Glomerular endothelial cell (primary cell): ENCODE measurements at regions not wholly inside any gene's neighbourhood (a gene's known extent, or its start where the extent isn't known, plus 50 kb on each side); places are given as distances from the start of the nearest gene placed in this dataset.

Source experiments
- DNase-seq: peaks from one replicate; pipeline ENCODE4 v3.0.0-alpha.2; 2011; ENCODE audit warnings: low read depth, low spot score; ENCODE audit errors: extremely low read depth

GRCh38 chr5:1707467-1707866 is 92.2 kb downstream of the MRPL36 start:
- DNase-seq: no peak

DNA sequence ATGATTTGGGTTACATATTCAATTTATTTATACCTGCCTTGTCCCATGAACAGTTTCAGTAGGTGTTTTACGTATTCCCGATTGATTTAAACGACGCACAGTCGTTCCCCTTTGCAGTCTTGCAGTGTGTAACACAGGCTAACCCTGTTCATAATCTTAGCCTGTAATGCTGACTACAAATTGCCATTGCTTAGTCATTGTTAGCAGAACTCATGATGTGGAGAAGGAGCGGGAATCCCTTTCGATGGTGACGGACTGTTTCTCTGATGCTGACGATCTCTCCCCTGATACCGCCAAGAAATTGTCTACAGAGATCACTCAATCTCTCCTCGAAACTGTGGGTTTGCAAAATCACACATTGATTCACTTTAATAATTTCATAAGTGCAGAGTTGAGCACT is 93.2 kb downstream of the MRPL36 start:
- no peak for DNase-seq

GRCh38 chr5:1706021-1706420 is 93.6 kb downstream of the MRPL36 start:
- no peak for DNase-seq

- DNase-seq: no peak
Observed at GRCh38 chr5:1704676-1705075, 95.0 kb downstream of the MRPL36 start.

DNA sequence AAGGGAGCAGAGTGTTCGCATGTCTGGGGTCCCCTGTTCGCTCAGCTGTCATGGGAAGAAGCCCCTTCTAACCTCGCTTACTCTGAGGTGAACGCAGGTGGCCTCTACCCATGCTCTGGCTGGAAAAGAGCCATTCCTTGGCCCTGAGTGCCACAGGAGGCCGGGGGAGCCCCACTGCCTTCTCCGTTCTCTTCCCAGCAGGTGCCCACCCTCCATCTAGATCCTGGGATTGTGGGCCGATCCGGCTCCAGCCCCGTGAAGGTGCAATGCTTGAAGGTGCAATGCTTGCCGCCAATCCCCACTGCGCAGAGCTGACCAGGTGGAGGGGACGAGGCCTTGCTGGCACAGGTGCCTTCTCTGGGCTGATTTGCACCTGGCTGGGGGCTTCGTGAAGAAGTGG is 95.4 kb downstream of the MRPL36 start:
- no peak for DNase-seq

- DNase-seq: no peak
Observed at GRCh38 chr5:1703352-1704050, 96.1 kb downstream of the MRPL36 start.

DNA sequence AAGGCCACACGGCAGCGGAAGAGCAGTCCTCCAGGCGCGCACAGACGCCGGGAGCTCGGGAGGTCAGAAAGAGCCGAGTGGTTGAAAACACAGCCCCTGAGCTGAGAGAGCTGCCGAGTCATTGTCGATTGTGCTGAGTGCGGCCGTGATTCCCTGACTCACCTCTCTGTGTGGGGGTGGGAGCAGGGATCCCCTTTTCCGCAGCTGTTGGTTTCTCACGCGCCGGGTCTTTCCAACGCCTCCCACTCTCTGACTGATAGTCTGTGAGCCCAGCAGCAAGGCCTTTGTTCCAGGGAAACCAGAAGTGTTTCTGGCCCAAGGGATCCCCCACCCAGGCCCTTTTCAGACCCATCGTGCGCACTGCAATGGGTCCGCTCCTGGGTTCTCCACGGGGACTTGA is 97.3 kb downstream of the MRPL36 start:
- DNase-seq: no peak

DNA sequence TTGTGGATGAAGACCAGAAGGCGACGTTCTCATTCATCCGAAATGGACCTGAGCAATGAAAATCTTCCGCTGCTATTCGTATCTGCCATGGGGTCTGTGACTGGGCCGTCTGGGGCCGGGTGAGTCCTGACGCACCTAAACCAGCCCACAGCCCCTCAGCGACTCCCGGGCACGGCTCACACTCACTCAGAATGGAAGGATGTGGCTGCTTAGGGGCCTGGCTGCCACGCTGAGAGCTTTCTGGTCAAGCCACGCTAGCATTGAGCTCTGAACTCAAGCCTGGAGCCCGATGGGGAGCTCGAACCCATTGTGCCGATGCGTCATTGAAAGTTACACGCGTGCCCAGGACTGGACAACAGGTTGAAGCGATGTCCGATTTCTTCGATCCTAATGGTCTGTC is 97.8 kb downstream of the MRPL36 start:
- DNase-seq: no peak

DNA sequence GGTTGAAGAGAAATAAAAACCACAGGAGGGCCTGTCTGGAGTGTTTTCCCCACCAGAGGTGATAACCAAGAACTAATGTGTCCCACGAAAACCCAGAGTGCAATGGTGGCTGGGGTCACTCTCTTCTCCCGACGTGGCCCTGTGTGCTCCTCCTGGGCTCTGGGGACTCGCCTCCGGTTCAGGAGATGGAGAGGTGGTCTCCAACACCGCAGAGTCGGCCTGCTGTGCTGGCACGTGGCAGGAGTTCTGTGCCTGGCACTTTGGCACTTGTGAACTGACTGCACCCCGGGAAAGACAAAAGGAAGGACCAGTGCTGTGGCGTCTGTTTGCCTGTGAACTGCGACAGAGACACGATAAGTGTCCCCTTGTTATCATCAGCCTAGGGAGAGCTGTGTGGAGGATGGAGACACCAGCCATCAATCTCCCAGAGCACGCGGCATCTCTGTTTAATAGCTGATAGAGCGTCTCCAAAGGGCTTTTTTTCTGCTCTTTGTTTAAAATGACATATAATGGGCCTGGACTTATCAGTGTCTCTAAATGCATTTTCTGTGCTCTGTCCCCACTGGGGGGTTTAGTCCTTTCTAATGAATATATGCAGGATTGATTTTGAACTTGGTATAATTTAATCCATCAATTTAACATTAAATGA is 98.3 kb downstream of the MRPL36 start:
- DNase-seq: no peak

GRCh38 chr5:1699394-1699793 is 100.2 kb downstream of the MRPL36 start:
- no peak for DNase-seq

- DNase-seq: no peak
Observed at GRCh38 chr5:1698589-1699316, 100.9 kb downstream of the MRPL36 start.

DNA sequence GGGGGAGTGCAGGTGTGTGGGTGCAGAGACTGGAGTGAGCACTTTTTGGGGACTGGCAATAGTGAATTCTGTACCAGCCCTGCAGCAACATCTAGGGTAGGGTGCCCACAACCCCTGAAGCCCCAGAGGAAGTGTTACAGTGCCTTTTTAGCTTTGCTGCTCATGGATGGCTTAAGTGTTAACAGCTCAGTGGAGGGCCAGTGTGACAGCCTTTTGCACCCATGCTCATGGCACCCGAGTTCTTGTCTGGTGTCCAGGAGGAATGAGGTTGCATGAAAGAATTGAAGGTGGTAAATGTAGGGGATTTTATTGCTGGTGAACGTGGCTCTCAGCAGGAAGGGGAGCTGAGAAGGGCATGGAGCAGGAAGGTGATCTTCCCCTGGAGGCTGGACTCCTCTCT is 107.3 kb downstream of the MRPL36 start:
- DNase-seq: no peak

DNA sequence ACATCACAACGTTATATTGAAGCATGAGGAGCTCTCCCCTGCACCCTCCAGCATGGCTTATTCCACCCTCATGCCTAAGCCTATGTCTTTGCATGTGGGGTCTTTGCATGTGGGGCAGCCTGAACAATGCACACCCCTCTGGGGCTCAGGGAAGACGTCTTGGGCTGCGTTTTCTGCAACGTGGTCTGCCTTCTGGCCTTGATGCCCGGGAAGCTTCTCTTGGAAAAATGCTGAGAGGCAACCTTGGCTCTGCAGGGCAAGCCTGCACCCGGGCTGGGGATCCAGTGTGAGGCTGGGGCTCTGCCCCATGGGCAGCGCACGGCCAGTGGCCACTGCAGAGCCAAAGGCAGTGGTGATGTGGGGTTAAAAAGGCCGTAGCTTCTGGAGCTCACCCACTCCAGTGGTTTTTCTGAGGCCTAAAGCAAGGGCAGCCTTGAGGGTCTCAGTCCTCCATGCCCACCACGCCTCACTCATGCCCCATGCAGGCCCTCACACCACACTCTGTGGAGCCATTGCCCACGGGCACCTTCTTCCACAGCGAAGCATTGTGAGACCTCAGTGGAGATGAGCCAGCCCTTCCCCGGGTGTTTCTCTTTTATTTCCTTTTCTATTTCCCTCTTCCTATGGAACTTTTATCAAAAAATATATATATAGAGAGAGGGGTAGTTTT is 112.2 kb downstream of the MRPL36 start:
- no peak for DNase-seq

GRCh38 chr5:1686016-1686802 is 113.4 kb downstream of the MRPL36 start:
- no peak for DNase-seq

DNA sequence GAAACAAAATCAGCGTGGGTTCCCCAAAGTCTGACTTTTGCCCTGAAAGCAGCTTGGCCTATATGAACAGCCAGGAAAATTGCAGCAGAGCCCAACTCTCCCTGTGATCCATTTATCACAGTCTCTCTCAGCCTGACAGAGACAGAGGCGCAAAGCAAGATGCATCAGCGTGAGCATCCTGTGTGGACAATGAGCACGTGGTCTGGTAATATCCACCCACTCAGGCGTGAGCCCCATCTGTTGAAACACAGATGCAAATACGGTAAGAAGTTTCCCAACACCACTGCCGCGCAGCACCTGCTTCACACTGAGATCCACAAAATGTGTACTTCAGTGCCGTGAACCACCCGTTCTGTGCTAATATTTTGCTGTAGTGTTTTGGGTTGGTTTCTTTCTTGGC is 114.6 kb downstream of the MRPL36 start:
- no peak for DNase-seq

GRCh38 chr5:1681955-1682354 is 117.7 kb downstream of the MRPL36 start:
- no peak for DNase-seq

- DNase-seq: no peak
Observed at GRCh38 chr5:1673042-1673677, 126.5 kb downstream of the MRPL36 start.

DNA sequence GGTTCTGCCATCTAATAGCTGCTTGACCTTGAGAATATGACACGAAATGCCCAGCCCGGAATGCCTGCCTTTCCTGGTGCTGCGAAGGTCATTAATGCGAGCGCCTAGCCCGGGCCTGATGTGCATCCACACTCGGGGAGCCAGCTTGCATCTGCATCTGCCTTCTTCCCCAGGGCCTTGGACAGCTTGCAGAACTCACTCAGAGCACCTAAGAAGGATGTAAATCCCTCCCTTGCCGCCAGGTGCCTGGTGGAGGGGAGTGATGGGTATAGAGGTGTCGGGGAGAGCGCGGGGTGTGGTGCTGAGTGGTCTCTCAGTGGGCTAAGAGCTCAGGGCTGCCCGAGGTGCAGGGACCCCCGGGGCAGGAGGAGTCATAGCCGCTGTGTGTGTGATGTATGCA is 127.2 kb downstream of the MRPL36 start:
- DNase-seq: no peak

DNA sequence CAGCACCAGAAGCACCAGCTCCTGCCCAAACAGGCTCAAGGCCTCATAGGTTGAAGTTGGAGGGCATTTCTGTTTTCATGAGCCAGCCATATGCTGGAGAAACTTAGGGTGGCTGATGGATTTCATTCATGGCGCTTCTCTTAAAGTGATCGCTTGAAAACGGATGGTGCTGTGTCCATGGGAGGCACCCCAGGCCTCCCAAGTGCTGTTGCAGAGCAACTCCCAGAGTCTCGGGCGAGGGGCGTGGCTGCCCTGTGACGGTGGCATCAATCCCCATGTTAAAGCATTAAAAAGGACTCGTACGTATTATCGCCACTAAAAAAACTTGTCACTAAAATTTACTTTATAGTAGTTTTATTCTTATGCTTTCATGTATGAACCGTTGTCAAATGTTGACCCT is 128.3 kb downstream of the MRPL36 start:
- no peak for DNase-seq

DNA sequence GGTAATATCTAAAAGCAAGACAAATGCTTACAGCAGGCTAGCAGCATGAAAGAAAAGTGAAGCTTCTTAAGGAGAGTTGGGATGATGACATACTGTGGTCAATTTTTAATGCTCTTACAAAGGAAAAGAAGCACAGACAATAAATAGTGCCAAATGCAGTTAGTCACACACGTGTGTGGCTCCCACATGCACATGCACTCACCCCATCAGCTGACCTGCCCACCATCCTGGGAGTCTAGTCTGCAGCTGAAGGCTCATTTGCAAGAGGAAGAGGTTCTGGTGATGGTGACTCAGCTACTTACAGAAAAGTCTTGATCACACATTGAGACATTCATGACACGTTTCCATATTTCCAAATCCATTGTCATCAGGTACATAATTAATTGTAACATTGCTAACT is 129.3 kb downstream of the MRPL36 start:
- DNase-seq: no peak
